AG10803 (cell line): ENCODE measurements at regions not wholly inside any gene's neighbourhood (a gene's known extent, or its start where the extent isn't known, plus 50 kb on each side); places are given as distances from the start of the nearest gene placed in this dataset.
"Not testable (repeated sequence)": the region's sequence is repeated elsewhere in the genome, so short reads cannot be mapped to it uniquely, and the experiment has no call there.

Experiments
- DNase-seq: peaks from one replicate; pipeline ENCODE4 v3.0.0; 2010; ENCODE audit warnings: low read depth
- H3K4me3 ChIP-seq: 2 replicates; pipeline ENCODE4 v1.5.1; 2011; ENCODE audit warnings: mild to moderate bottlenecking, low read length, control low read depth
- TF ChIP-seq, protein P1 (sequence below): conservative IDR thresholded peaks from 2 replicates; pipeline ENCODE4 v1.5.1; 2011; ENCODE audit warnings: mild to moderate bottlenecking, low read length, control low read depth, inconsistent platforms

DNA sequence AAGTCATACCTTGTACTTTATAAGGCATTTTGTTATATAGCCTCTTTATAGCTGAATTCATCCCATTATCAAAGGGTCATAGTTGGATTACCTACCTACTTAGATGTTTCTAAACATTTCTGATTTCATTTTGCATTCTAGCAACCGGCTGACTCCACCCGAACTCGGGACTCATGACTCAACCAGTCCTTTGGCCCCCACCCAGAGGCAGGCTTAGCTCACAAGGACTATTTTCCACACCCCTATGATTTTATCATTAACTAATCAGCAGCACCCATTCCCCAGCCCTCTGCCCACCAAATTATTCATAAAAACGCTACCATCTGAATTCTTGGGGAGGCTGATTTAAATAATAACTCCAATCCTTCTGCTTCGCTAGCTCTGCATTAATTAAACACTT lies 79.9 kb upstream of the EGFL6 start:
- TF ChIP-seq, protein P1, sequence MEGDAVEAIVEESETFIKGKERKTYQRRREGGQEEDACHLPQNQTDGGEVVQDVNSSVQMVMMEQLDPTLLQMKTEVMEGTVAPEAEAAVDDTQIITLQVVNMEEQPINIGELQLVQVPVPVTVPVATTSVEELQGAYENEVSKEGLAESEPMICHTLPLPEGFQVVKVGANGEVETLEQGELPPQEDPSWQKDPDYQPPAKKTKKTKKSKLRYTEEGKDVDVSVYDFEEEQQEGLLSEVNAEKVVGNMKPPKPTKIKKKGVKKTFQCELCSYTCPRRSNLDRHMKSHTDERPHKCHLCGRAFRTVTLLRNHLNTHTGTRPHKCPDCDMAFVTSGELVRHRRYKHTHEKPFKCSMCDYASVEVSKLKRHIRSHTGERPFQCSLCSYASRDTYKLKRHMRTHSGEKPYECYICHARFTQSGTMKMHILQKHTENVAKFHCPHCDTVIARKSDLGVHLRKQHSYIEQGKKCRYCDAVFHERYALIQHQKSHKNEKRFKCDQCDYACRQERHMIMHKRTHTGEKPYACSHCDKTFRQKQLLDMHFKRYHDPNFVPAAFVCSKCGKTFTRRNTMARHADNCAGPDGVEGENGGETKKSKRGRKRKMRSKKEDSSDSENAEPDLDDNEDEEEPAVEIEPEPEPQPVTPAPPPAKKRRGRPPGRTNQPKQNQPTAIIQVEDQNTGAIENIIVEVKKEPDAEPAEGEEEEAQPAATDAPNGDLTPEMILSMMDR, result no peak
- no peak overlapping the region for H3K4me3 ChIP-seq

DNA sequence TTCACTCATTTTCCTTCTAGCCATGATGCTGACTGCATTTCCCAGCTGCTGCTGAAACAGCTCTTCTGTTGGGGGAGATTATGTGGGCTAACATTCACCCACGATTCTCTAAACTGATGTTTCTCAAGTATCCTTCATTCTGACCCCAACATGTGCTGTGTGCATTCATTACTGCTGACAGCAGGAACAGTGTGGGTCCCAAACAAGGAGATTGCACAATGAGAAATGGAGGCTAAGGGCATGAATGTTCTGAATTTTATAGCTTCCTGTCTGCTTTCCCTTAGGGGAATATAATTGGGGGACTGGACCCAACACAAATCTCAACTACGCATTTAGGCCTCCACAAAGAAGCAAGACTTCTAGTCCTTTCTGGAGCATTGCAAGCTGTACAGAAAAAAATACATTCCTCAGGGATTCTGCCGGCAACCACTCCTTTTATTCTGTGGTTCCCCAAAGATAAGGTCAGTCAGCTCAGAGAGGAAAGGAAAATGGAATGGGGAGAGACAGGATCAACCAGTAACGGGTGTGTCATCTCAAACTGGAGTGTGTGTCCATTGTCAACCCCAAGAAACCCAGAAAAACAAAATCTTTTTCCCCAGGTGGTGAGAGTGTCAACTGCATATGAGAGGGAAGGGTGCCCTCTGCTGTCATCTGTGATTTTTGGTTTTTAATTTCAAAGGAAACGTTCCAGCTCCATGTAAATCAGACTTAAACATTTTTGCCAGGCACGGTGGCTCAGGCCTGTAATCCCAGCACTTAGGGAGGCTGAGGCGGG lies 81.5 kb upstream of the EGFL6 start:
- TF ChIP-seq, protein P1, result peak; percentile 59
- H3K4me3 ChIP-seq, result no peak overlapping the region
- DNase-seq, result peak; percentile 93

More for the DNA sequence above, 79.9 kb upstream of the EGFL6 start:
- DNase-seq, result peak; percentile 71

DNA sequence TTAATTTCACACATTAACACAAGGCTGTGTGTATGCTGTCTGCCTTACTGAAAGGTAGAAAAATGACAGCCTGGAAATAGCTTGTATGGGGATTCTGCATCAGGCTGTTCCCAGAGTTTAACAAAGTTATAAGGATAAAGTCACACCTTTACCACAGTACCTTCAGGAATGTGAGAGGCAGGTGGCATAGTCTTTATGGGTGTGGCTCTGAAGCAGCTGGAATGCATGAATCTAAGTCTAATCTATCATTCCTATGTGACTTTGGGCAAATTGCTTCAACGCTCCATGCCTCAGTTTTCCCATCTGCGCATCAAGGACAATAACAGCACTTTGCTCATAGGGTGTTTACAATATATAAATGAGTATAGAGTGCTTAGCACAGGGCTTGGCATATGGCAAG lies 84.2 kb upstream of the EGFL6 start:
- TF ChIP-seq, protein P1, result no peak
- no peak for DNase-seq
- H3K4me3 ChIP-seq, result no peak overlapping the region

DNA sequence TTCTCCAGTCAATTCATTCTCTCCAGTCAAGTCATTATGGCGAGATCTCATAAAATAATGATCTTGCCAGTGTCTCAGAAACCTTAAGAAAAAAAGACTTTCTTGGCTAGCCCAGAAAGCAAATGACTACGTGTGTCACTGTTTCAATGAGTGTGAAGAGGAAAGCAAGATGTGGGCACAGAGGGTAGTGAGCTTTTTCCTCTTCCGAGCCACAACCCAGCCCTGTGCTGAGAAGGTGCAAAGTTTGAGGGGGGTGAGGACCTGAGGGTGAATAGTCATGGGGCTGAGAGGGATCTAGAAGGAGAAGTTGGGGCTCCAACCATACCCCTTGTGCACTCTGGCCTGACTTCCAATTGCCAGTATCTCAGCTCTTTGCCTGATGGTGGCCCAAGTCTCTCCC lies 85.6 kb upstream of the EGFL6 start:
- no peak for DNase-seq
- TF ChIP-seq, protein P1, result no peak

DNA sequence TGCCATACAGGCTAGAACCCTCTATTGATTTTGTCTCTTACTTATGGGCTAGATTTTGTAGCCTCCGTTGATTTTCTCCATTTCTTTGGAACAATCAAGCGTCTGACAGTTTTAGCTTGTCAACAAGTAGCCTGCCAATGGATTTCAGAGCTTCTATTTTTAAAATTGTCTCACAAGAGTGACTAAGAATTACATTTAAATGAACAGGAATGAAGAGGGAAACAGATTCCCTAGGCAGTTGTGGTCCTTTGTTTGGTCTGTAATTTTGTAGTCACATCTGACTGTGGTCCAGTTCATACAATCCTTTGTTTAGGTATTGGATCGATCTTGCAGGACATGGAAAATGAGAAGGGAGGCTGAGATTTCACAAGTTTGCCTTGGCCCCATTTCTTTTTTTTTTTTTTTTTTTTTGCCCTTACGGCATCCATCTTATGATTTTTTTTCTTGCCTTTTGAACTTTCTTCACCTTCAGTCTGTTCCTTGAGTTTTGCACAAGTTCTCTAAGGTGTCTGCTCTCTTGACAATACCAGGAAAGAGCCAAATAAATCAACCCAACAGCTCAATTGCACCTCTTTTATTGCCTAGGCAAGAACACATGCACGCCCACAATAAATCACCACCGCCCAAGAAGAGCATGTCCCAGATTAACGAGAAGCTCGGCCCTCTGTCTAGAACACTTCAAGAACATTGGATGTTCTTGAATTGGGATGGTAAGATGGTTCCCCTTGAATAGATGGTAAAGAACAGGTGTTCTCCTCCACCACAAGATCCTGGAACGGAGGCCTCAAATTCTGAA lies 86.5 kb upstream of the EGFL6 start:
- no peak overlapping the region for H3K4me3 ChIP-seq
- peak; percentile 42 for DNase-seq
- TF ChIP-seq, protein P1, result no peak

More for the DNA sequence above, 85.6 kb upstream of the EGFL6 start:
- H3K4me3 ChIP-seq, result no peak overlapping the region

DNA sequence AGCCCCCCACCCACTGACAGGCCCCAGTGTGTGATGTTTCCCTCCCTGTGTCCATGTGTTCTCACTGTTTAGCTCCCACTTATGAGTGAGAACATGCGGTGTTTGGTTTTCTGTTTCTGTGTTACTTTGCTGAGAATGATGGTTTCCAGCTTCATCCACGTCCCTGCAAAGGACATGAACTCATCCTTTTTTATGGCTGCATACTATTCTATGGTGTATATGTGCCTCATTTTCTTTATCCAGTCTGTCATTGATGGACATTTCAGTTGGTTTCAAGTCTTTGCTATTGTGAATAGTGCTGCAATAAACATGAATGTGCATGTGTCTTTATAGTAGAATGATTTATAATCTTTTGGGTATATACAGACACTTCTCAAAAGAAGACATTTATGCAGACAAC lies 88.6 kb upstream of the EGFL6 start:
- H3K4me3 ChIP-seq, DNase-seq: not testable (repeated sequence)

DNA sequence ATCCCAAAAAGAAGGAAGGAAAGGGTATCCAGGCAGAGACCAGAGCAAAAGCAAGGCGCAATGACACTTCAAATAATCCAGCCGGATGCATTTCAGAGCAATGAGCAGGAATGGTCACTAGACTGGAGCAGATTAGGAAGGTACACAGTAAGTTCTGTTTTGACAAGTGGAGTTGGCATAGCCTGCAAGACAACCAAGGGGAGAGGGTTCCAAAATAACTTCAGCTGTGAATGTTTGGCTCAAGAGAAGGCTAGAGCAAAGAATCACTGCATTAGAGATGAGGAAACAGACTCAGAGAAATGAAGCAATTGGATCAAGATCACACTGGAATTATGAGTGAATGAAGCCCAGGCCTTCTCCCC lies 90.0 kb upstream of the EGFL6 start:
- no peak for DNase-seq
- H3K4me3 ChIP-seq, result no peak overlapping the region
- TF ChIP-seq, protein P1, result no peak
